Epithelial cell of esophagus (primary cell): ENCODE measurements at regions not wholly inside any gene's neighbourhood (a gene's known extent, or its start where the extent isn't known, plus 50 kb on each side); places are given as distances from the start of the nearest gene placed in this dataset.
"Not testable (repeated sequence)": the region's sequence is repeated elsewhere in the genome, so short reads cannot be mapped to it uniquely, and the experiment has no call there.

ENCODE experiments used
- DNase-seq: peaks from one replicate; pipeline ENCODE4 v3.0.0; 2010; ENCODE audit warnings: low read depth
- H3K4me3 ChIP-seq: 2 replicates; pipeline ENCODE4 v1.5.1; 2011; ENCODE audit warnings: mild to moderate bottlenecking, low read length, control low read depth
- CTCF ChIP-seq: IDR thresholded peaks from 2 replicates; pipeline ENCODE4 v1.5.1; 2011; ENCODE audit warnings: low read depth, mild to moderate bottlenecking, low read length, control low read depth, inconsistent platforms; ENCODE audit not compliant: insufficient read depth; ENCODE audit errors: missing control alignments

DNA sequence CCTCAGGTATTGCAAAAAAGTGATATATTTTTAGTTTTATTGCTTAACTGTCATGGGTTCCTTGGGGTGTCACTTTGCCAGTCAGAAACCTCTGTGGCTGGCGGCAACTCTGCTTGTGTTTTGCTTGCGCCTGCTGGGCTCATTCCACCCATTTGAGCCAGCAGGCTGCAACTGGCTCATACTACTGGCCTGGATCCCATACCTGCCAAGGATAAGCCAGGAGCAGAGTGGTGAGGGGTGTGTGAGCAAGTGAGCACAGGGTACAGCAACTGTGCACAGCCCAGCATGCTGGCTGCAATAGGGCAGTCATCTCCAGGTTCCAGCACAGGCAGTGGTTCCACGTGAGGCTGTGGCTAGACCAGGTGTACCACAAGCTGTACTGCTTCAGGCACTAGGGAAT, 687.5 kb downstream of the NYAP2 start:
- TF ChIP-seq CTCF = no peak

DNA sequence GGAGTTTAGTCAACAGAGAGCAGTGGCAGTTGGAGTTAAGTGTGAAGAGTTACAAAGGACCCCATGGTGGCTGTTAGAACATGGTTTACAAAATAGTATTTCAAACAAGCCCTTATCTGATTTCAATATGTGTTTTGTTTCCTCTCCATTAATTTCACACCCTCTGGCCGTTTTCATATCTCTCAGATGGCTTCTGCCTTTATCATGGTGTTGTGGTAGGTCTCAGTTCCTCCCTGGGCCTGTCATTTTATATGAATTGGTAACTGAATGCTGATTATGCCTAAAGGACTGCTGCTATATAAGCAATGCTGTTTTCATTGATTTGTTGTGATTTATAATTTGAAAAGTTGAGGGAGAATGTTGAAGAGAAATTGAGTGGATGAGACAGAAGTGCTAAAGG, 686.7 kb downstream of the NYAP2 start:
- no peak overlapping the region for H3K4me3 ChIP-seq
- no peak for DNase-seq
- TF ChIP-seq CTCF = no peak

More for the DNA sequence above, 687.5 kb downstream of the NYAP2 start:
- no peak overlapping the region for H3K4me3 ChIP-seq
- no peak for DNase-seq

DNA sequence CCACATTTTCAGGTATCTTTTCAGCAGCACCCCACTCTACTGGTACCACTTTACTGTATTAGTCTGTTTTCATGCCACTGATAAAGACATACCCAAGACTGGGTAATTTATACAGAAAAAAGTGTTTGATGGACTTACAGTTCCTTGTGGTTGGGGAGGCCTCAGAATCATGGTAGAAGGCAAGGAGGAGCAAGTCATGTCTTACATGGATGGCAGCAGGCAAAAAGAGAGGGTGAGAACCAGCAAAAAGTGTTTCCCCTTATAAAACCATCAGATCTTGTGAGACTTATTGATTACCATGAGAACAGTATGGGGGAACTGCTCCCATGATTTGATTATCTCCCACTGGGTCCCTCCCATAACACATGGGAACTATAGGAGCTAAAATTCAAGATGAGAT, 685.9 kb downstream of the NYAP2 start:
- not testable (repeated sequence) for H3K4me3 ChIP-seq, DNase-seq

DNA sequence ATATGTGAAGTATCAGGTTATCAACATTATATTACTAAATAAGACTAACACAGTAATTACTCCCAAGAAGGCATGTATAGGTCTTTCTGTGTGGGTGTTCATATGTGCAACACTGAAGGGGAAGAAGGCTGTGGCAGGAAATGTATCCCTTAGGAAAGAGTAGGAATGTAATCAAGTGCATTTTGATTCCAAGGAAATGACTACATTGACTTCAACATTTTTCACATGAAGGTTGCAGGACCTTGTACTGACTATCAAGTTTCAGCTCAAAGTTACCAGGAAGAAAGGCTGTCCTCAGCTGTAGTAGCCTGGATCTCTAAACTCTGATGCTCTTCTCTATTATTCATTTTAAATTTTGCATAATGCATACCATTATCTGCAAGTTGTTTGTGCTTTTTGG, 680.8 kb downstream of the NYAP2 start:
- DNase-seq = peak; percentile 64
- no peak for TF ChIP-seq CTCF
- no peak overlapping the region for H3K4me3 ChIP-seq

DNA sequence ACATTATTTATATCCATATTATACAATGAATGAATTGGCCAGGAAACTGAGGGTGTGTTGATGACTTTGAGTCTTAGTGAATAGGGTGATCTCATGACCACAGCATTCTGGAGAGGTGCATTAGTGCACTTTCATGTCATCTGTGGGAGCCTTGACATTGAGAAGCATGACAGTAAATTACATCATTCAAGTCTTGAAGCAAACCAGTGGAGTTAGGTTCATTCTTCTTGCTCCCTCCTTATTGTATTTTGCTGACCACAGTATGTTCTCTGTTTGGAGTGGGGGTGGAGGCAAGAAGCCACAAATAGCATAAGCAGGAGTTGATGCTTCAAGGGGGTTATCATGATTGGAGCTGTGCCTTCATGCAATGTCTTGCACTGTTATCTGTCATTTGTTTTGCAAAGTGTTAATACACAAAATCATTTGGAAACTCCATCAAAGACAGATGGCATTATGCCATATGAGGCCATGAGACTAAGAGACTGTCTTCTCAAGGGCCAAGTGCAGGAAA, 680.2 kb downstream of the NYAP2 start:
- DNase-seq = peak; percentile 92
- no peak overlapping the region for H3K4me3 ChIP-seq
- TF ChIP-seq CTCF = no peak

DNA sequence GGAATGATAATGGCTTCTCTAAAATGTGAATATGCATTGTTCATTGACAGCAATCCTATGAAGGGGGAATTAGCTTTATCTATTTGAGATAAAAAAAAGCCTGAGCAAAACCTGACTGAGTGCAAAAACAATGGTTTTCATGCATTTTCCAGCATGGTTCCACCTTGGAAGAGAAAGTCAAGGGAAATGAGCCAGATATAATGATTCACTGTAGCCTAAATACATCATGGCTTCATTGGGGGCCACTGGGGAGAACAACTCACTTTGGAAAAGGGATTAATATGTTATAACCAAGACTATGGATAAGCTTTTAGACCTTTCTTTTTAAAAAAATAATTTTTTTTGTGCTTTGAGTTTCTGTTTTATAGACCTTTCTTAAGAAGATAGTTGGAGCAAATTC, 679.7 kb downstream of the NYAP2 start:
- DNase-seq = peak; percentile 36
- no peak for TF ChIP-seq CTCF
- H3K4me3 ChIP-seq = no peak overlapping the region

DNA sequence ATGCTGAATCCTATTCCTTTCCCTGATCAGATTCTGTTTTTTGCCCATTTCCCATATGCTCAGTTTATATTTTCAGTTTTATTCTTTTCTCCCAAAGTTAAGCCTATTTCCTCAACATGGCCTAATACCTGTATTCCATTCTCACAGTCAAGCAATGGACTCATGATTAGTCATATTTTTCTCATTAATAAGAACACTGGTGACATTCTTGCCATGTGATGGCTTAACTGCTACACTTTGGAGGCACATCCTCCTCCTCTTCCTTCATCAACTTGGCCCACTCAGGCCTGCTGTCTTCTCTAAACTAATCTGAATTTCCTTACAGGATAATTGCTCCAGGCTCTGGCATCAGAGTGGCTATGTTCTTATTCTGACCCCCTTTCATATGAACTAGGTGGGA, 679.2 kb downstream of the NYAP2 start:
- no peak overlapping the region for H3K4me3 ChIP-seq
- peak; percentile 66 for DNase-seq
- TF ChIP-seq CTCF = no peak
